HAP-1 (cell line): ENCODE measurements at regions not wholly inside any gene's neighbourhood (a gene's known extent, or its start where the extent isn't known, plus 50 kb on each side); places are given as distances from the start of the nearest gene placed in this dataset.

ENCODE experiments used
- DNase-seq, 2 experiments: peaks; one replicate each; pipeline ENCODE4 v3.0.0-alpha.2; 2016 to 2020; ENCODE audit warnings: low spot score in 2 of 2
- H3K27me3 ChIP-seq: fragments of 250-450 bp; sonication (Bioruptor Pico); 2 replicates; pipeline ENCODE4 v1.5.1; 2020; ENCODE audit warnings: low read depth, mild to moderate bottlenecking, moderate library complexity
- H3K36me3 ChIP-seq: fragments of 250-450 bp; sonication (Bioruptor Pico); replicated peaks from 2 replicates; pipeline ENCODE4 v1.5.1; 2020; ENCODE audit warnings: mild to moderate bottlenecking
- H3K4me1 ChIP-seq: fragments of 250-450 bp; sonication (Bioruptor Pico); 2 replicates; pipeline ENCODE4 v1.5.1; 2020; ENCODE audit warnings: mild to moderate bottlenecking
- H3K4me3 ChIP-seq: fragments of 250-450 bp; sonication (Bioruptor Pico); 2 replicates; pipeline ENCODE4 v1.5.1; 2020; ENCODE audit warnings: mild to moderate bottlenecking, moderate library complexity
- H3K9me3 ChIP-seq: fragments of 250-450 bp; sonication (Bioruptor Pico); 2 replicates; pipeline ENCODE4 v1.5.1; 2020; ENCODE audit warnings: mild to moderate bottlenecking, moderate library complexity
- in situ Hi-C: fragments of 300-500 bp; cut with MboI; formaldehyde crosslinking; loops from 3 replicates; pipeline ENCODE4 v1.14.3; 2020; ENCODE audit warnings: low sequenced_read_pairs, inconsistent platforms, mixed read lengths

GRCh38 chr13:90120026-90120425 is 1227.5 kb upstream of the MIR17HG start:
- in situ Hi-C loops = no loop called here
- Histone ChIP-seq H3K9me3 (no peaks in the 10 kb centered on the region), H3K4me3 (no peak overlapping the region), H3K27me3 (no peaks in the 10 kb centered on the region), H3K36me3 (no peaks in the 10 kb centered on the region), H3K4me1 (peaks cover 10% of the 10 kb centered on the region)
- DNase-seq = peak in 1 of 2 experiments; percentile 44

- Histone ChIP-seq H3K27me3 (no peaks in the 10 kb centered on the region), H3K4me3 (no peak overlapping the region), H3K4me1 (peaks cover 10% of the 10 kb centered on the region), H3K9me3 (no peaks in the 10 kb centered on the region), H3K36me3 (no peaks in the 10 kb centered on the region)
- DNase-seq = no peak
- in situ Hi-C loops = no loop called here
Measured at GRCh38 chr13:90121784-90122183, 1225.7 kb upstream of the MIR17HG start.

- no peak for DNase-seq
- H3K4me3 ChIP-seq = no peak overlapping the region
- H3K27me3 ChIP-seq = no peaks in the 10 kb centered on the region
- H3K4me1 ChIP-seq = peaks cover 10% of the 10 kb centered on the region
- no peaks in the 10 kb centered on the region for H3K36me3 ChIP-seq
- in situ Hi-C loops = no loop called here
- H3K9me3 ChIP-seq = no peaks in the 10 kb centered on the region
Measured at GRCh38 chr13:90122531-90122930, 1225.0 kb upstream of the MIR17HG start.

- no peaks in the 10 kb centered on the region for H3K4me1 ChIP-seq
- no peak for DNase-seq
- no peak overlapping the region for H3K4me3 ChIP-seq
- H3K27me3 ChIP-seq = no peaks in the 10 kb centered on the region
- H3K36me3 ChIP-seq = no peaks in the 10 kb centered on the region
- no peaks in the 10 kb centered on the region for H3K9me3 ChIP-seq
- in situ Hi-C loops = no loop called here
Measured at GRCh38 chr13:90135558-90135957, 1211.9 kb upstream of the MIR17HG start.

GRCh38 chr13:90142251-90142650 is 1205.2 kb upstream of the MIR17HG start:
- in situ Hi-C loops = no loop called here
- H3K4me3 ChIP-seq = no peak overlapping the region
- DNase-seq = no peak
- no peaks in the 10 kb centered on the region for H3K9me3 ChIP-seq
- no peaks in the 10 kb centered on the region for H3K27me3 ChIP-seq
- no peaks in the 10 kb centered on the region for H3K4me1 ChIP-seq
- no peaks in the 10 kb centered on the region for H3K36me3 ChIP-seq

GRCh38 chr13:90154311-90154960 is 1193.1 kb upstream of the MIR17HG start:
- in situ Hi-C loops = no loop called here
- Histone ChIP-seq H3K4me1 (no peaks in the 10 kb centered on the region), H3K36me3 (no peaks in the 10 kb centered on the region), H3K9me3 (no peaks in the 10 kb centered on the region), H3K4me3 (no peak overlapping the region), H3K27me3 (no peaks in the 10 kb centered on the region)
- DNase-seq = no peak

GRCh38 chr13:90156390-90156789 is 1191.1 kb upstream of the MIR17HG start:
- DNase-seq = no peak
- Histone ChIP-seq H3K4me3 (no peak overlapping the region), H3K36me3 (no peaks in the 10 kb centered on the region), H3K4me1 (no peaks in the 10 kb centered on the region), H3K27me3 (no peaks in the 10 kb centered on the region), H3K9me3 (no peaks in the 10 kb centered on the region)
- in situ Hi-C loops = no loop called here

GRCh38 chr13:90168953-90169352 is 1178.5 kb upstream of the MIR17HG start:
- H3K4me3 ChIP-seq = no peak overlapping the region
- no peaks in the 10 kb centered on the region for H3K9me3 ChIP-seq
- no peaks in the 10 kb centered on the region for H3K4me1 ChIP-seq
- H3K27me3 ChIP-seq = no peaks in the 10 kb centered on the region
- no peak for DNase-seq
- H3K36me3 ChIP-seq = no peaks in the 10 kb centered on the region
- in situ Hi-C loops = no loop called here

- in situ Hi-C loops = no loop called here
- DNase-seq = no peak
- H3K4me1 ChIP-seq = no peaks in the 10 kb centered on the region
- no peaks in the 10 kb centered on the region for H3K9me3 ChIP-seq
- no peak overlapping the region for H3K4me3 ChIP-seq
- H3K36me3 ChIP-seq = no peaks in the 10 kb centered on the region
- H3K27me3 ChIP-seq = no peaks in the 10 kb centered on the region
Measured at GRCh38 chr13:90170208-90170607, 1177.3 kb upstream of the MIR17HG start.

GRCh38 chr13:90171649-90172048 is 1175.8 kb upstream of the MIR17HG start:
- in situ Hi-C loops = no loop called here
- no peaks in the 10 kb centered on the region for H3K36me3 ChIP-seq
- no peak for DNase-seq
- no peak overlapping the region for H3K4me3 ChIP-seq
- no peaks in the 10 kb centered on the region for H3K9me3 ChIP-seq
- no peaks in the 10 kb centered on the region for H3K27me3 ChIP-seq
- no peaks in the 10 kb centered on the region for H3K4me1 ChIP-seq

GRCh38 chr13:90177512-90177911 is 1170.0 kb upstream of the MIR17HG start:
- Histone ChIP-seq H3K27me3 (no peaks in the 10 kb centered on the region), H3K4me1 (no peaks in the 10 kb centered on the region), H3K9me3 (no peaks in the 10 kb centered on the region), H3K4me3 (no peak overlapping the region), H3K36me3 (no peaks in the 10 kb centered on the region)
- in situ Hi-C loops = no loop called here
- no peak for DNase-seq

GRCh38 chr13:90184355-90184754 is 1163.1 kb upstream of the MIR17HG start:
- no peak for DNase-seq
- in situ Hi-C loops = no loop called here
- no peaks in the 10 kb centered on the region for H3K4me1 ChIP-seq
- no peaks in the 10 kb centered on the region for H3K36me3 ChIP-seq
- H3K9me3 ChIP-seq = no peaks in the 10 kb centered on the region
- H3K4me3 ChIP-seq = no peak overlapping the region
- H3K27me3 ChIP-seq = no peaks in the 10 kb centered on the region

GRCh38 chr13:90185734-90186133 is 1161.8 kb upstream of the MIR17HG start:
- Histone ChIP-seq H3K4me1 (no peaks in the 10 kb centered on the region), H3K4me3 (no peak overlapping the region), H3K36me3 (no peaks in the 10 kb centered on the region), H3K9me3 (no peaks in the 10 kb centered on the region), H3K27me3 (no peaks in the 10 kb centered on the region)
- no peak for DNase-seq
- in situ Hi-C loops = no loop called here

GRCh38 chr13:90187478-90188350 is 1159.8 kb upstream of the MIR17HG start:
- Histone ChIP-seq H3K4me1 (no peaks in the 10 kb centered on the region), H3K9me3 (no peaks in the 10 kb centered on the region), H3K27me3 (no peaks in the 10 kb centered on the region), H3K4me3 (no peak overlapping the region), H3K36me3 (no peaks in the 10 kb centered on the region)
- no peak for DNase-seq
- in situ Hi-C loops = no loop called here
